ENCODE measurements at regions not wholly inside any gene's neighbourhood (a gene's known extent, or its start where the extent isn't known, plus 50 kb on each side); places are given as distances from the start of the nearest gene placed in this dataset.

DNA sequence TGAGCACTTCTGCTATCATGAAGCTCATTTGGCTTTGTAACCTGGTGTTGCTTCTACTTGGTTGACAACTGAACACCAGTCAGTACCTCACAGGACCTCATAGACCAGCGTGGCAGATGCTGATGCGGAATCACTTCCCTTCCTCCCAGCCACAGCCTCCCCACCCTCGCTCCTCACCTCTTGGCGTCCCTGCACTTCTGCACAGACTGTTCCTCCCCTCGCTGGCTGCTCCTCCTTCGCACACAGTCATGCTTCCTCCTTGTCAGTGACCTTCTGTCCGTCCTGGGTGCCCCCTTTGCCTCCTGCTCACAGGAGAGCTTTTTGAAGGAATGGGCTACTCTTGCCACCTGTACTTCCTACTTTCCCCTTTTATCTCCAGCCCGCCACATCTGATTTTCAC, 61.4 kb upstream of the CTBP2 start:
- H3K27me3 ChIP-seq (ENCODE audit: insufficient read depth, low read length, poor library complexity, severe bottlenecking), result no peaks in the 10 kb centered on the region
- H3K36me3 ChIP-seq (ENCODE audit: insufficient read depth, low read length), result no peaks in the 10 kb centered on the region
- TF ChIP-seq CTCF (conservative IDR thresholded peaks at IDR 0.05; ENCODE audit: low read length) (no peak), EZH2phosphoT487 (IDR thresholded peaks at IDR 0.05; ENCODE audit: borderline replicate concordance) (no peak)
- no peaks in the 10 kb centered on the region for H3K9me2 ChIP-seq (replicated peaks; ENCODE audit: low read depth, low read length)
- H3F3A ChIP-seq (ENCODE audit: low read depth), result no peaks in the 10 kb centered on the region
- no peaks in the 10 kb centered on the region for H3K4me1 ChIP-seq (ENCODE audit: insufficient read depth, low read length, poor library complexity, severe bottlenecking)
- no peak overlapping the region for H3K4me3 ChIP-seq (ENCODE audit: low read length, poor library complexity, severe bottlenecking)
- H3K79me2 ChIP-seq (ENCODE audit: insufficient read depth, low read length), result no peaks in the 10 kb centered on the region
- H2AFZ ChIP-seq (ENCODE audit: low read length), result no peak overlapping the region
- H3K9ac ChIP-seq (ENCODE audit: low read depth, low read length, poor library complexity, severe bottlenecking), result no peak overlapping the region
- no peaks in the 10 kb centered on the region for H4K20me1 ChIP-seq (ENCODE audit: insufficient read depth, low read length, poor library complexity, severe bottlenecking)
- H3K9me3 ChIP-seq (ENCODE audit: insufficient read depth, low read depth, low read length), result peaks cover 17% of the 10 kb centered on the region; the same call in 1 of the 2 replicates
- H3K4me2 ChIP-seq (ENCODE audit: low read depth, low read length, poor library complexity, severe bottlenecking), result no peak overlapping the region

GRCh38 chr10:125219776-125220175, 59.4 kb upstream of the CTBP2 start:
- Histone ChIP-seq H3K4me3 (ENCODE audit: low read length, poor library complexity, severe bottlenecking) (no peak overlapping the region), H3K9ac (ENCODE audit: low read depth, low read length, poor library complexity, severe bottlenecking) (no peak overlapping the region), H3K27me3 (ENCODE audit: insufficient read depth, low read length, poor library complexity, severe bottlenecking) (no peaks in the 10 kb centered on the region), H2AFZ (ENCODE audit: low read length) (no peak overlapping the region), H3K36me3 (ENCODE audit: insufficient read depth, low read length) (no peaks in the 10 kb centered on the region), H3K79me2 (ENCODE audit: insufficient read depth, low read length) (no peaks in the 10 kb centered on the region), H4K20me1 (ENCODE audit: insufficient read depth, low read length, poor library complexity, severe bottlenecking) (no peaks in the 10 kb centered on the region), H3K9me2 (replicated peaks; ENCODE audit: low read depth, low read length) (no peaks in the 10 kb centered on the region), H3K4me2 (ENCODE audit: low read depth, low read length, poor library complexity, severe bottlenecking) (no peak overlapping the region), H3F3A (ENCODE audit: low read depth) (no peaks in the 10 kb centered on the region), H3K9me3 (ENCODE audit: insufficient read depth, low read depth, low read length) (peaks cover 14% of the 10 kb centered on the region; the same call in 1 of the 2 replicates), H3K4me1 (ENCODE audit: insufficient read depth, low read length, poor library complexity, severe bottlenecking) (no peaks in the 10 kb centered on the region)
- TF ChIP-seq CTCF (conservative IDR thresholded peaks at IDR 0.05; ENCODE audit: low read length) (no peak), EZH2phosphoT487 (IDR thresholded peaks at IDR 0.05; ENCODE audit: borderline replicate concordance) (no peak)

- H3K9me3 ChIP-seq (ENCODE audit: insufficient read depth, low read depth, low read length), result peaks cover 14% of the 10 kb centered on the region; the same call in 1 of the 2 replicates
- no peaks in the 10 kb centered on the region for H3K36me3 ChIP-seq (ENCODE audit: insufficient read depth, low read length)
- no peaks in the 10 kb centered on the region for H3K79me2 ChIP-seq (ENCODE audit: insufficient read depth, low read length)
- no peak overlapping the region for H3K9ac ChIP-seq (ENCODE audit: low read depth, low read length, poor library complexity, severe bottlenecking)
- H3F3A ChIP-seq (ENCODE audit: low read depth), result no peaks in the 10 kb centered on the region
- H2AFZ ChIP-seq (ENCODE audit: low read length), result no peak overlapping the region
- no peak overlapping the region for H3K4me3 ChIP-seq (ENCODE audit: low read length, poor library complexity, severe bottlenecking)
- no peaks in the 10 kb centered on the region for H3K4me1 ChIP-seq (ENCODE audit: insufficient read depth, low read length, poor library complexity, severe bottlenecking)
- TF ChIP-seq EZH2phosphoT487 (IDR thresholded peaks at IDR 0.05; ENCODE audit: borderline replicate concordance) (no peak), CTCF (conservative IDR thresholded peaks at IDR 0.05; ENCODE audit: low read length) (no peak)
- H4K20me1 ChIP-seq (ENCODE audit: insufficient read depth, low read length, poor library complexity, severe bottlenecking), result no peaks in the 10 kb centered on the region
- no peak overlapping the region for H3K4me2 ChIP-seq (ENCODE audit: low read depth, low read length, poor library complexity, severe bottlenecking)
- no peaks in the 10 kb centered on the region for H3K27me3 ChIP-seq (ENCODE audit: insufficient read depth, low read length, poor library complexity, severe bottlenecking)
- no peaks in the 10 kb centered on the region for H3K9me2 ChIP-seq (replicated peaks; ENCODE audit: low read depth, low read length)
Observed at GRCh38 chr10:125218967-125219366, 58.6 kb upstream of the CTBP2 start.
